ENCODE measurements at regions not wholly inside any gene's neighbourhood (a gene's known extent, or its start where the extent isn't known, plus 50 kb on each side); places are given as distances from the start of the nearest gene placed in this dataset.

DNA sequence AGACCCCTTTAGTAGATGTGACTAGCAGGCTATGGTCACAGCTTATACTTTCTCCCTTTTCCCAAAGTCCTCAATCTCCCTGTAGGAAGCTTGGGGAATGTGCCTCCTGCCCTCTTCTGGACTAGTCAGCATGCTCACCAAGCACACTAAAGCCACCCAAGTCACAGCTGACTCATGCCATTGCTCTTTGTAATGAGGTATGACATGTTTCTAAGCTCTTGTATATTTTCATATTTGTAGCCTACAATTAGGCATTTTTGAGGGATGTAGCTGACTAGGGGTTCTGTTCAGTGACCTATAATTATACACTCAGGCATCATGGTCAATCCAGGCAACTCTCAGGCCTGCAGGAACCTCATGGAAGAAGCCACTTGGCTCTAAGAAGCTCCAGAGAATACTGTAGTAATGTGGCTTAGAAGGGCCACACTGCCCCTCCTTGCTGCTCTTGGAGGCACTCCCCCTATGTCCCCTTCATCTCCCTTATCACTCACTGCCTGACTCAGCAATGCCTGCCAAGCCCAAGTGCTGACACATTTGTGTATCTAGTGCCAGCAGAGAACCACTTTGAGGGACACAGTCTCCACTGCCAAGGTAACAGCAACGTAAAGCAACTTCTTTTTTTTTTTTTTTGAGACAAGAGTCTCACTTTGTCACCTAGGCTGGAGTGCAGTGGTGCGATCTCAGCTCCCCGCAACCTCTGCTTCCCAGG is 86.2 kb downstream of the RPL27A start (continued):
- TF ChIP-seq TEAD1 (CRISPR knock-in tag; IDR thresholded peaks at IDR 0.05) (no peak), POLR2H (tag; IDR thresholded peaks at IDR 0.05; ENCODE audit: low read depth) (no peak), ZNF282 (CRISPR knock-in tag; IDR thresholded peaks at IDR 0.05) (no peak), RAD21 (CRISPR knock-in tag; conservative IDR thresholded peaks at IDR 0.05 in 1 of 2, IDR thresholded peaks at IDR 0.05 in 1 of 2) (peak in 1 of 2 experiments; percentile 16; a peak in 1 of 4 replicates), ZBED1 (IDR thresholded peaks at IDR 0.05) (no peak), ZFP1 (CRISPR knock-in tag; IDR thresholded peaks at IDR 0.05) (no peak), FIP1L1 (IDR thresholded peaks at IDR 0.05; ENCODE audit: low read depth, low read length, poor library complexity, severe bottlenecking) (no peak), MAFK (IDR thresholded peaks at IDR 0.05; ENCODE audit: low read length) (peak; percentile 74), KLF6 (CRISPR knock-in tag; IDR thresholded peaks at IDR 0.05; ENCODE audit: borderline replicate concordance) (no peak), SRSF1 (IDR thresholded peaks at IDR 0.05; ENCODE audit: low read depth, low read length) (no peak), RBFOX2 (IDR thresholded peaks at IDR 0.05; ENCODE audit: low read depth, low read length) (no peak), ZBTB7A (IDR thresholded peaks at IDR 0.05; ENCODE audit: borderline replicate concordance, control insufficient read depth, low read depth, low read length) (0 out of 2 replicates have a peak, but pooled peaks have one; percentile 27)
- TF ChIP-seq, protein P1, sequence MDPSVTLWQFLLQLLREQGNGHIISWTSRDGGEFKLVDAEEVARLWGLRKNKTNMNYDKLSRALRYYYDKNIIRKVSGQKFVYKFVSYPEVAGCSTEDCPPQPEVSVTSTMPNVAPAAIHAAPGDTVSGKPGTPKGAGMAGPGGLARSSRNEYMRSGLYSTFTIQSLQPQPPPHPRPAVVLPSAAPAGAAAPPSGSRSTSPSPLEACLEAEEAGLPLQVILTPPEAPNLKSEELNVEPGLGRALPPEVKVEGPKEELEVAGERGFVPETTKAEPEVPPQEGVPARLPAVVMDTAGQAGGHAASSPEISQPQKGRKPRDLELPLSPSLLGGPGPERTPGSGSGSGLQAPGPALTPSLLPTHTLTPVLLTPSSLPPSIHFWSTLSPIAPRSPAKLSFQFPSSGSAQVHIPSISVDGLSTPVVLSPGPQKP (CRISPR knock-in tag; IDR thresholded peaks at IDR 0.05), result no peak
- TF ChIP-seq, protein P2, sequence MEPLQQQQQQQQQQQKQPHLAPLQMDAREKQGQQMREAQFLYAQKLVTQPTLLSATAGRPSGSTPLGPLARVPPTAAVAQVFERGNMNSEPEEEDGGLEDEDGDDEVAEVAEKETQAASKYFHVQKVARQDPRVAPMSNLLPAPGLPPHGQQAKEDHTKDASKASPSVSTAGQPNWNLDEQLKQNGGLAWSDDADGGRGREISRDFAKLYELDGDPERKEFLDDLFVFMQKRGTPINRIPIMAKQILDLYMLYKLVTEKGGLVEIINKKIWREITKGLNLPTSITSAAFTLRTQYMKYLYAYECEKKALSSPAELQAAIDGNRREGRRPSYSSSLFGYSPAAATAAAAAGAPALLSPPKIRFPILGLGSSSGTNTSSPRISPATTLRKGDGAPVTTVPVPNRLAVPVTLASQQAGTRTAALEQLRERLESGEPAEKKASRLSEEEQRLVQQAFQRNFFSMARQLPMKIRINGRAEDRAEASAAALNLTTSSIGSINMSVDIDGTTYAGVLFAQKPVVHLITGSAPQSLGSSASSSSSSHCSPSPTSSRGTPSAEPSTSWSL (CRISPR knock-in tag; IDR thresholded peaks at IDR 0.05; ENCODE audit: borderline replicate concordance), result no peak
- TF ChIP-seq, protein P3, sequence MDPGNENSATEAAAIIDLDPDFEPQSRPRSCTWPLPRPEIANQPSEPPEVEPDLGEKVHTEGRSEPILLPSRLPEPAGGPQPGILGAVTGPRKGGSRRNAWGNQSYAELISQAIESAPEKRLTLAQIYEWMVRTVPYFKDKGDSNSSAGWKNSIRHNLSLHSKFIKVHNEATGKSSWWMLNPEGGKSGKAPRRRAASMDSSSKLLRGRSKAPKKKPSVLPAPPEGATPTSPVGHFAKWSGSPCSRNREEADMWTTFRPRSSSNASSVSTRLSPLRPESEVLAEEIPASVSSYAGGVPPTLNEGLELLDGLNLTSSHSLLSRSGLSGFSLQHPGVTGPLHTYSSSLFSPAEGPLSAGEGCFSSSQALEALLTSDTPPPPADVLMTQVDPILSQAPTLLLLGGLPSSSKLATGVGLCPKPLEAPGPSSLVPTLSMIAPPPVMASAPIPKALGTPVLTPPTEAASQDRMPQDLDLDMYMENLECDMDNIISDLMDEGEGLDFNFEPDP (CRISPR knock-in tag; IDR thresholded peaks at IDR 0.05), result no peak

Measured in K562 (cell line).